ENCODE measurements at regions not wholly inside any gene's neighbourhood (a gene's known extent, or its start where the extent isn't known, plus 50 kb on each side); places are given as distances from the start of the nearest gene placed in this dataset.

DNA sequence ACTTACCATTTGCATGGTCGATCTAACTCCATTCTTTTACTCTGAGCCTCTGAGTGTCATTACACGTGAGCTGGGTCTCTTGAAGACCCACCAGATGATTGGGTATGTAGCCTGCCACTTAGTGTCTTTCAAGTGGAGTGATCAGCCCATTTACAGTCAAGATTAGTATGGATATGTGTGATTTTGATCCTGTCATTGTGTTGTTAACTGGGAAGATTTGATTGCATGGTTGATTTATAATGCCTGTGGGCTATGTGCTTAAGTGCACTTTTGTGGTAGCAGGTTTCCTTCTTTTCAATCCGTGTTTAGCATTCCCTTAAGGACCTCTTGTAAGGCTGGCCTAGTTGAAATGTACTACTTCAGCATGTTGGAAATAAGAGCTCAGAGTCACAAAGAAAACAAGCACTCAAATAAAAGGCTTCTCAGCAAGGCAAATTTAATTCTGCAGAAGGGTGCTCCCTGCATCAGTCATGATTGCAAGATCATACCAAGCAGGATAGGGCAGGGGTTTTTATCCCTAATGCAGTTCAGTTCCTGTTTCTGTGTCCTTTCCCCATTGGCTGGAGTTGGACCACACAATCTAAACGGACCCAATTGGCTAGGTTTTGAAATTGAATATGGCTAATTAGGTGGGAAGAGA, 230.7 kb upstream of the SYT4 start:
- H3K4me3 ChIP-seq (ENCODE audit: low read depth in 1 of 5, low read length in 5 of 5): no peak overlapping the region
- no peak overlapping the region for H3K9ac ChIP-seq (ENCODE audit: low read length in 5 of 5)
- H3K9me3 ChIP-seq (ENCODE audit: control insufficient read depth in 5 of 5, low read length in 5 of 5): peaks cover 3 to 22% (median 11%) of the 10 kb centered on the region in 5 donors
- H3K36me3 ChIP-seq (ENCODE audit: control insufficient read depth in 5 of 5, insufficient read depth in 5 of 5, low read length in 5 of 5): no peaks in the 10 kb centered on the region
- no peaks in the 10 kb centered on the region for H3K4me1 ChIP-seq (ENCODE audit: control insufficient read depth in 5 of 5, insufficient read depth in 5 of 5, low read length in 5 of 5)
- no peak overlapping the region for H3K27ac ChIP-seq (ENCODE audit: low read depth, low read length)
- no peaks in the 10 kb centered on the region for H3K27me3 ChIP-seq (ENCODE audit: control insufficient read depth in 5 of 5, insufficient read depth in 4 of 5, low read length in 5 of 5)

GRCh38 chr18:43514747-43515146, 237.5 kb upstream of the SYT4 start:
- no peak overlapping the region for H3K9ac ChIP-seq (ENCODE audit: low read length in 5 of 5)
- H3K36me3 ChIP-seq (ENCODE audit: control insufficient read depth in 5 of 5, insufficient read depth in 5 of 5, low read length in 5 of 5): no peaks in the 10 kb centered on the region
- no peaks in the 10 kb centered on the region for H3K27me3 ChIP-seq (ENCODE audit: control insufficient read depth in 5 of 5, insufficient read depth in 4 of 5, low read length in 5 of 5)
- no peak overlapping the region for H3K27ac ChIP-seq (ENCODE audit: low read depth, low read length)
- no peaks in the 10 kb centered on the region for H3K4me1 ChIP-seq (ENCODE audit: control insufficient read depth in 5 of 5, insufficient read depth in 5 of 5, low read length in 5 of 5)
- H3K9me3 ChIP-seq (ENCODE audit: control insufficient read depth in 5 of 5, low read length in 5 of 5): peaks cover 0 to 16% (median 13%) of the 10 kb centered on the region in 5 donors
- no peak overlapping the region for H3K4me3 ChIP-seq (ENCODE audit: low read depth in 1 of 5, low read length in 5 of 5)

- Histone ChIP-seq H3K27me3 (ENCODE audit: control insufficient read depth in 5 of 5, insufficient read depth in 4 of 5, low read length in 5 of 5) (no peaks in the 10 kb centered on the region), H3K27ac (ENCODE audit: low read depth, low read length) (no peak overlapping the region), H3K9me3 (ENCODE audit: control insufficient read depth in 5 of 5, low read length in 5 of 5) (peaks cover 0 to 16% (median 13%) of the 10 kb centered on the region in 5 donors), H3K9ac (ENCODE audit: low read length in 5 of 5) (no peak overlapping the region), H3K4me1 (ENCODE audit: control insufficient read depth in 5 of 5, insufficient read depth in 5 of 5, low read length in 5 of 5) (no peaks in the 10 kb centered on the region), H3K36me3 (ENCODE audit: control insufficient read depth in 5 of 5, insufficient read depth in 5 of 5, low read length in 5 of 5) (no peaks in the 10 kb centered on the region), H3K4me3 (ENCODE audit: low read depth in 1 of 5, low read length in 5 of 5) (peak overlapping the region in 1 of 5 donors; percentile 9)
Measured at GRCh38 chr18:43515481-43515880, 238.2 kb upstream of the SYT4 start.

DNA sequence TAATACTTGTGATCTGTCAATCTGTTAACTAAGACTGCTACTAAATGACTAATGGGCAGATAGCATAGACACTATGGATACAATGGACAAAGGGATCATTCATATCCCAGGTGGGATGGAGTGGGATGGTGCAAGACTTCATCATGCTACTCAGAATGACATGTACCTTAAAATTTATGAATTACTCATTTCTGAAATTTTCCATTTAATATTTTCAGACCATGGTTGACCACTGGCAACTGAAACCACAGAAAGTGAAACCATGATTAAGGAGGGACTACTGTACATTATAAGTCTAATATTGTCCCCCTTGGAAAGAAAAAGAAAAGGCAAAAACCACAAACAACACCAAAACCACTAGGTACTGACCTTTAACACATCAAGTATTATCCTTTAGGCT, 247.0 kb upstream of the SYT4 start:
- H3K4me1 ChIP-seq (ENCODE audit: control insufficient read depth in 5 of 5, insufficient read depth in 5 of 5, low read length in 5 of 5): peaks cover 0 to 20% (median 0%) of the 10 kb centered on the region in 5 donors
- no peaks in the 10 kb centered on the region for H3K36me3 ChIP-seq (ENCODE audit: control insufficient read depth in 5 of 5, insufficient read depth in 5 of 5, low read length in 5 of 5)
- no peak overlapping the region for H3K9ac ChIP-seq (ENCODE audit: low read length in 5 of 5)
- no peak overlapping the region for H3K4me3 ChIP-seq (ENCODE audit: low read depth in 1 of 5, low read length in 5 of 5)
- H3K27me3 ChIP-seq (ENCODE audit: control insufficient read depth in 5 of 5, insufficient read depth in 4 of 5, low read length in 5 of 5): no peaks in the 10 kb centered on the region
- no peaks in the 10 kb centered on the region for H3K9me3 ChIP-seq (ENCODE audit: control insufficient read depth in 5 of 5, low read length in 5 of 5)
- H3K27ac ChIP-seq (ENCODE audit: low read depth, low read length): no peak overlapping the region

DNA sequence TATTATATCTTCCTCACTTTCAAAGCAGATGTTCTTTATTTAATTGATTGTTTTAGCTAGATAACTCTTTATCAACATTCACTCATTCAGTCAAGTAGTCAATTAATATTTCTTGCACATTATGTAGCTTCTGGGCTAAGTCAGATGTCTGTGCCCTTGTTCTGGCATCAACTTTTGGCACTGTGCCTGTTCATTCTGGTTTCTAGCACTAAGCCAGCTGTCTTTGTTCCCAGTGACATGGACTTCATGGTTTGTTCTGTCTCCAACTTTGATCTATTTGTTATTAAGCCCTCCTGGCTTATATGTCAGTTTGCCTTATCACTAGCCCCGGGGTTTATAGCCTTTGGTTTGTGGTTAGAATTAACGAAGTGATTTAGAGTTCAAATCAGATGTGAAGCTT, 247.9 kb upstream of the SYT4 start:
- H3K9me3 ChIP-seq (ENCODE audit: control insufficient read depth in 5 of 5, low read length in 5 of 5): no peaks in the 10 kb centered on the region
- H3K27me3 ChIP-seq (ENCODE audit: control insufficient read depth in 5 of 5, insufficient read depth in 4 of 5, low read length in 5 of 5): no peaks in the 10 kb centered on the region
- peaks cover 0 to 20% (median 0%) of the 10 kb centered on the region in 5 donors for H3K4me1 ChIP-seq (ENCODE audit: control insufficient read depth in 5 of 5, insufficient read depth in 5 of 5, low read length in 5 of 5)
- H3K4me3 ChIP-seq (ENCODE audit: low read depth in 1 of 5, low read length in 5 of 5): no peak overlapping the region
- no peak overlapping the region for H3K9ac ChIP-seq (ENCODE audit: low read length in 5 of 5)
- H3K27ac ChIP-seq (ENCODE audit: low read depth, low read length): no peak overlapping the region
- no peaks in the 10 kb centered on the region for H3K36me3 ChIP-seq (ENCODE audit: control insufficient read depth in 5 of 5, insufficient read depth in 5 of 5, low read length in 5 of 5)

DNA sequence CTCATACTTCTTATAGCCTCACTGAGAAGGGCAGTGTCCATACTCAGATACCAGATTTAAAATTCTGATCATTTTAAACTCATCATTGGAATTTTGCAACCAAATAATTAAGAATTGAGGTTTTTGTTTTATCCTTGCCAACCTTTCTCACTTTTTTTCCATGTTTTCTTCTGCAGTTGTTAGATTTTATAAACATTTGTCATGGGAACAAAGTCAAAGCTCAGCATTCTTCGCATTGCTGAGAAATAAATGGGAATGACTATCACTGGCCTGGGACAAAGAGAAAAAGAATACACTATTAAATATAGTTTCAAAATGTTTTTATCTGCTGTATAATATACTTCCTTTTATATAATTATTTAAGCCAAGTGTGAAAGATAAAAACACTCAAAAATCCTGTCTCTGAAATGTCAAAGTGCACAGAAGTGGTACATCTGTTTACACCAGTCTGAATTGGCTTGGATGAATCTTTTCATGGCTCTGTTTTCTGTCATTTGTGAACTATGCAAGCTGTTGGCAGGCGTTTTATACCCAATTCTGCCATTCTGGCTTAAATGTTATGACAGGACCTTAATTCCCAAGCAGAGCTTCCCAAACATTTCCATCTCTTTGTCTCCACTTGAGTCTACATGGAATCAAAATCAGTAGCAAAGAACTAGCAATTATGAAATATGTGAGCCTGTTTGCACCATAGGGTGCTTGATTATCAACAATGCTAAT, 249.3 kb upstream of the SYT4 start:
- Histone ChIP-seq H3K4me1 (ENCODE audit: control insufficient read depth in 5 of 5, insufficient read depth in 5 of 5, low read length in 5 of 5) (peaks cover 0 to 20% (median 0%) of the 10 kb centered on the region in 5 donors), H3K9me3 (ENCODE audit: control insufficient read depth in 5 of 5, low read length in 5 of 5) (no peaks in the 10 kb centered on the region), H3K27ac (ENCODE audit: low read depth, low read length) (no peak overlapping the region), H3K9ac (ENCODE audit: low read length in 5 of 5) (no peak overlapping the region), H3K36me3 (ENCODE audit: control insufficient read depth in 5 of 5, insufficient read depth in 5 of 5, low read length in 5 of 5) (no peaks in the 10 kb centered on the region), H3K27me3 (ENCODE audit: control insufficient read depth in 5 of 5, insufficient read depth in 4 of 5, low read length in 5 of 5) (no peaks in the 10 kb centered on the region), H3K4me3 (ENCODE audit: low read depth in 1 of 5, low read length in 5 of 5) (no peak overlapping the region)

GRCh38 chr18:43531438-43531837, 254.1 kb upstream of the SYT4 start:
- H3K36me3 ChIP-seq (ENCODE audit: control insufficient read depth in 5 of 5, insufficient read depth in 5 of 5, low read length in 5 of 5): no peaks in the 10 kb centered on the region

GRCh38 chr18:43533371-43533770, 256.1 kb upstream of the SYT4 start:
- Histone ChIP-seq H3K4me3 (ENCODE audit: low read depth in 1 of 5, low read length in 5 of 5) (no peak overlapping the region), H3K4me1 (ENCODE audit: control insufficient read depth in 5 of 5, insufficient read depth in 5 of 5, low read length in 5 of 5) (no peaks in the 10 kb centered on the region), H3K27me3 (ENCODE audit: control insufficient read depth in 5 of 5, insufficient read depth in 4 of 5, low read length in 5 of 5) (no peaks in the 10 kb centered on the region), H3K9me3 (ENCODE audit: control insufficient read depth in 5 of 5, low read length in 5 of 5) (no peaks in the 10 kb centered on the region), H3K9ac (ENCODE audit: low read length in 5 of 5) (no peak overlapping the region), H3K36me3 (ENCODE audit: control insufficient read depth in 5 of 5, insufficient read depth in 5 of 5, low read length in 5 of 5) (no peaks in the 10 kb centered on the region), H3K27ac (ENCODE audit: low read depth, low read length) (no peak overlapping the region)

More at GRCh38 chr18:43531438-43531837, 254.1 kb upstream of the SYT4 start:
- Histone ChIP-seq H3K4me3 (ENCODE audit: low read depth in 1 of 5, low read length in 5 of 5) (no peak overlapping the region), H3K27me3 (ENCODE audit: control insufficient read depth in 5 of 5, insufficient read depth in 4 of 5, low read length in 5 of 5) (no peaks in the 10 kb centered on the region), H3K9ac (ENCODE audit: low read length in 5 of 5) (no peak overlapping the region), H3K4me1 (ENCODE audit: control insufficient read depth in 5 of 5, insufficient read depth in 5 of 5, low read length in 5 of 5) (peaks cover 0 to 8% (median 0%) of the 10 kb centered on the region in 5 donors), H3K27ac (ENCODE audit: low read depth, low read length) (no peak overlapping the region), H3K9me3 (ENCODE audit: control insufficient read depth in 5 of 5, low read length in 5 of 5) (no peaks in the 10 kb centered on the region)

DNA sequence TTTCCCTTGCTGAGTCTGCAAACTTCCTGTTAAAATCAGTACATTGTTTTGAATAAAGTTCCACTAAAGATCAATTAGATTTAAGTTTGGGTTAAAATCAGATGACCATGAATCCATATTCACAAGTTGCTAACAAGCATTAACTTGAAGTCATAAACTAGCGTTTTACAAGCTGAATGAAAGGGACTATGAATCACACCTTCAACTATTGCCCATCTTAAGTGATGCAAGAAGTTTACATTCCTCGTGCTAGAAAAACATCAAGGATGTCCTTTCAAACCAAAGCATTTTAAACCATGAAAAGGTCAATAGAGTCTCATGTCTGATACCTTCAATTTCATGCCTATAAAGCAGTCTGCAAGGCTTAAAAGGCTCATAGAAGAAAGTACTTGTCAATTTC, 257.2 kb upstream of the SYT4 start:
- no peak overlapping the region for H3K9ac ChIP-seq (ENCODE audit: low read length in 5 of 5)
- H3K36me3 ChIP-seq (ENCODE audit: control insufficient read depth in 5 of 5, insufficient read depth in 5 of 5, low read length in 5 of 5): no peaks in the 10 kb centered on the region
- H3K4me1 ChIP-seq (ENCODE audit: control insufficient read depth in 5 of 5, insufficient read depth in 5 of 5, low read length in 5 of 5): no peaks in the 10 kb centered on the region
- H3K4me3 ChIP-seq (ENCODE audit: low read depth in 1 of 5, low read length in 5 of 5): no peak overlapping the region
- no peaks in the 10 kb centered on the region for H3K27me3 ChIP-seq (ENCODE audit: control insufficient read depth in 5 of 5, insufficient read depth in 4 of 5, low read length in 5 of 5)
- H3K9me3 ChIP-seq (ENCODE audit: control insufficient read depth in 5 of 5, low read length in 5 of 5): no peaks in the 10 kb centered on the region
- H3K27ac ChIP-seq (ENCODE audit: low read depth, low read length): no peak overlapping the region

DNA sequence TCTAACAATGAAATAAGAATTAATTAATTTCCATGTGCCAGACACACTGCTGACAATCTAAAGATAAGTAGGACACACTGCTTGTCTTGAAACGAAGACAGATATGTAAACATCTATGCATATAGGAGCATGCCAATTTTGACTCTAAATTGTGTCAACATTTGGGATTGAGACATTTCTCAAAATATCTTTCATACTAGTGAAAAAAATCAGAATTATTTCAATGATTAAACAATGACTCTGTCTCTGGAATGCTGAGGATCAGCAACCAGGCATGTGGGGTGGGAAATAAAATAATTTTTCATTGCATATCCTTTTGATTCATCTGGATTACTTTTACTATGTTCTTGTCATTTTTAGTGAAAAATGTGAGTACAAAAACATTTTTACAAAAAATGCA, 262.6 kb upstream of the SYT4 start:
- no peak overlapping the region for H3K27ac ChIP-seq (ENCODE audit: low read depth, low read length)
- no peaks in the 10 kb centered on the region for H3K36me3 ChIP-seq (ENCODE audit: control insufficient read depth in 5 of 5, insufficient read depth in 5 of 5, low read length in 5 of 5)
- no peaks in the 10 kb centered on the region for H3K9me3 ChIP-seq (ENCODE audit: control insufficient read depth in 5 of 5, low read length in 5 of 5)
- H3K4me3 ChIP-seq (ENCODE audit: low read depth in 1 of 5, low read length in 5 of 5): no peak overlapping the region
- peaks cover 0 to 6% (median 0%) of the 10 kb centered on the region in 5 donors for H3K27me3 ChIP-seq (ENCODE audit: control insufficient read depth in 5 of 5, insufficient read depth in 4 of 5, low read length in 5 of 5)
- H3K9ac ChIP-seq (ENCODE audit: low read length in 5 of 5): no peak overlapping the region
- H3K4me1 ChIP-seq (ENCODE audit: control insufficient read depth in 5 of 5, insufficient read depth in 5 of 5, low read length in 5 of 5): no peaks in the 10 kb centered on the region

Measured in subcutaneous abdominal adipose tissue (tissue), 5 donors.